ENCODE measurements at regions not wholly inside any gene's neighbourhood (a gene's known extent, or its start where the extent isn't known, plus 50 kb on each side); places are given as distances from the start of the nearest gene placed in this dataset.

GRCh38 chr4:37516057-37516775 lies 170.0 kb downstream of the RELL1 start:
- TF ChIP-seq ZFP3 (CRISPR knock-in tag; IDR thresholded peaks at IDR 0.05) (no peak), CSRNP3 (CRISPR knock-in tag; IDR thresholded peaks at IDR 0.05) (no peak), RARB (CRISPR knock-in tag; IDR thresholded peaks at IDR 0.05) (no peak), TCF4 (CRISPR knock-in tag; IDR thresholded peaks at IDR 0.05; ENCODE audit: borderline replicate concordance) (no peak), ZFP30 (CRISPR knock-in tag; IDR thresholded peaks at IDR 0.05) (no peak), OSR1 (CRISPR knock-in tag; IDR thresholded peaks at IDR 0.05) (no peak), ZC3H10 (CRISPR knock-in tag; IDR thresholded peaks at IDR 0.05) (no peak), PATZ1 (CRISPR knock-in tag; IDR thresholded peaks at IDR 0.05; ENCODE audit: borderline replicate concordance) (no peak), CREB5 (CRISPR knock-in tag; IDR thresholded peaks at IDR 0.05; ENCODE audit: low read depth) (no peak)

All from SK-N-SH treated with all-trans-retinoic acid at 6 μM for 48 hours (cell line).